NT2/D1 (cell line): ENCODE measurements at regions not wholly inside any gene's neighbourhood (a gene's known extent, or its start where the extent isn't known, plus 50 kb on each side); places are given as distances from the start of the nearest gene placed in this dataset.

Experiments used
- SUZ12 ChIP-seq: IDR thresholded peaks from 2 replicates; pipeline ENCODE4 v1.6.1; 2011; ENCODE audit not compliant: insufficient read length, insufficient read depth; ENCODE audit errors: extremely low read depth
- YY1 ChIP-seq: IDR thresholded peaks from 2 replicates; pipeline ENCODE4 v1.6.1; 2011; ENCODE audit not compliant: insufficient read length, insufficient read depth
- ZNF274 ChIP-seq: IDR thresholded peaks from 2 replicates; pipeline ENCODE4 v1.6.1; 2011; ENCODE audit warnings: mild to moderate bottlenecking, low read depth, low read length

GRCh38 chr2:239903210-239903609 is 121.9 kb downstream of the NDUFA10 start:
- no peak for TF ChIP-seq ZNF274
- no peak for TF ChIP-seq YY1
- TF ChIP-seq SUZ12, result no peak
